Activated T-cell treated with anti-CD3 and anti-CD28 coated beads for 48 hours (primary cell): ENCODE measurements at regions not wholly inside any gene's neighbourhood (a gene's known extent, or its start where the extent isn't known, plus 50 kb on each side); places are given as distances from the start of the nearest gene placed in this dataset.

ENCODE experiments used
- DNase-seq: peaks from one replicate; pipeline ENCODE4 v3.0.0-alpha.2; 2020; ENCODE audit warnings: low read depth

DNA sequence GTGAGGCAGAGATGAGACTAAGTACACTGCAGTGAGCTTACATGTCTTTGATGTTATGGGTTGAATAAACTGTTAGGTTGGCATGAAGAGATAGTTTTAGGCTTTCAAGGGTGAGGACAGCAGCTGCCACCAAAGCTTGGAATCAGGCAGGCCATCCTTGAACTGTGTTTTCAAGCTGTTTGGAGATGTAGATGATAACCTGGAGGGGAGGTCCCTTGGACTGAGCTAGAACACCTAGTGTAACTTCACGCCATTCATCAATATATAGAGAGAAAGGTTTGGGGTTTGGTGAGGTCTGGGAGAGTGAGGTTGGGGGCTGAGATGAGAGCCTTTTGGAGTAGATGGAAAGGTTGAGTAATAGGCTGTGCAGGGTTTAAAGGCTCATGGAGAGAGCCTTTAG lies 2447.0 kb downstream of the TP53TG3F start:
- DNase-seq: no peak

DNA sequence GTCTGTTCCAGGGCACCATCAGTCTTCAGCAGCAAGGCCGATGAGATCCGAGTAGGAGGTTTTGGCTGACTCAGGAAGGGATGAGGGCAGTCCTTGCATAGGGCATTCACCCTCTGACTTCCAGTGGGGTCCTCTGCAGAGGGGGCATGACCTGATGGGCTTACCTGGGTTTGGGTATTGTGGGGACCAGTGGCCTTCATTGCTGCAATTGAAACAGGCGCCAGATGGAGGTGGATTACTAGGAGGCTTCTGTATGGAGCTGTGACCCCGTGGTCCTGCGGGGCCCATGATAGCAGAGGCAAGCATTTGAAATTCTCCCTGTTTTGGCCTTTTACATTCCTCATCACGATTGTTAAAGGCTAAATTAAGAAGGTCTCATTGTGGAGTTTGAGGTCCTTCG lies 2448.7 kb downstream of the TP53TG3F start:
- DNase-seq: no peak

DNA sequence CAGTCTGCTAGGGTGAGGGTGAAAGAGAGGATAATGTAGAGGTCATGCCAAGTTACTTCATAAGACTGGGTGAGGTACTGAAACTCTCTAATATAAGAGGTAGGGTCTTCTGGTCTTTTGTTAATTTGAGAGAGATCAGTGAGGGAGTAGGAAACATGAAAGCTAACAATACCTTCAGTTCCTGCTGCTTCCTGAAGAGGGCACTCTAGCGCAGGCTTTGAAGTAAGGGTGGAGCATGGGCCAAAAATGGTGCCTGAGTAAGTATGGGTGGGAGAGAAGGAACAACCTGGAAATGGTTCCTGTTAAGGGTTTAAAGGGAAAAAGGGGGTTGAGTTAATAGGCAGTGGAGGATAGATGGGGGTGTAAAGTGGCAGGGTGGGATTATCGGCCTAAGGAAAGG lies 2449.5 kb downstream of the TP53TG3F start:
- no peak for DNase-seq

DNA sequence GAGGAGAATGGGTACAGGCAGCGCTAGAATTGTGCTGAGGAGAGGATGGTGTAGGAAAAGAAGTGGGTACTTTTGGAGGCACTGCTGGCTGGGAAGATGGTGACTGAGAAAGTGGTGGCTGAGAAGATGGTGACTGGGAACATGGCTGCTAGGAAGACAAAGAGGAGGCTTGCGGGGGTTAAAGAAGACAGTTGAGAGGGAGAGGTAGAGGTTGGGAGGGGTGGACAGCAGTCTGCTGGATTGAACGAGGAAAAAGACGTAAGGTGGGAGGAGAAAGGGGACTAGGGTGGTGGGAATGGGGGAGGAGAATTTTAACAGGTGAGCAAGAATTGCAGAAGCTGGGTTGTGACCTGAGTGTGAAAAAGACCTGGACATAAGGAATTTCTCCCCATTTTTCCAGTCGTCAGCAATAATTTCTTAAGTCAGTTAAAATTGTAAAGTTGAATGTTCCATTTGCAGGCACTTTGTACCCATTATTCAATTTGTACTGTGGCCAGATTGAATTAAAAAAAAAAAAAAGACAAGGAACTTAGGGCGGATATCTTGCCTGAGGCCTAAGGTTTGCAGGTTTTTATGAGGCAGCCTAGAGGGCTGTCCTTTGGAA lies 2450.0 kb downstream of the TP53TG3F start:
- DNase-seq: no peak

DNA sequence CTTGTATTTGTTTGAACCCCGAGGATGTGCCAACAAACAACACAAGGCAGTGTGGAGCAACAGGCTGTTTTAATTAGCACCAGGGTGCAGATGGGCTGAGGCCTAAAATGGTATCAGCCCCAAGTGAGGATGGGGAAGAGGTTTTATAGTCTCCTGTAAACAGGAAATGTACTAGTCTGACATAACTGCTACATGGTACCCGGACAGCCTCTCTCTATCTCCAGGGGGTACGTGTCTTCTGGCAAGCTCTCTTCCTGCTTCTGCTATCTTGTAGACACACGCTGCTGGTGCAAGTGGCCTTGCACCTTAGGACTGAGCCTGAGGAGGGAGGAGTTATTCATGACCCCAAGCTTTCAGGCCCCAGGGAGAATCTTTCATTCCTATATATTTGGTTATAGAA lies 2451.0 kb downstream of the TP53TG3F start:
- DNase-seq: no peak

DNA sequence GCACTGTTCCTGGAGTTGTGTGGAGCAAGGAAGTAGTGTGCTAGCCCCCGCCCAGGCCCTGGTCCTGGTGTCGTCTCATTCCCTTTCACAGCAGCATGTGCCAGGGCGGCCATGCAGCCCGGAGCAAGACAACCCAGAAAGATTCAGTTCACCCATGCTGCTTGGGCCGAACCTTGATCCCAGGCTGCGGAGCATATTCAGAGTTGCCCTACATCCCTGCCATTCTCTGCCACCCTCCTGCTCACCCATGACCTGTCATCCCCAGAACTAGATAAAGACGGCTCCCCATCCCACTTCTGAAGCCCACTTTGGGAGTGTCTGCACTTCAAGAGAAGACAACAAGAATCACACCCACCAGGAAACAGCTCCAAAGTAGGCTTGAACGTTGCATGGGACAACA lies 2452.5 kb downstream of the TP53TG3F start:
- DNase-seq: no peak

DNA sequence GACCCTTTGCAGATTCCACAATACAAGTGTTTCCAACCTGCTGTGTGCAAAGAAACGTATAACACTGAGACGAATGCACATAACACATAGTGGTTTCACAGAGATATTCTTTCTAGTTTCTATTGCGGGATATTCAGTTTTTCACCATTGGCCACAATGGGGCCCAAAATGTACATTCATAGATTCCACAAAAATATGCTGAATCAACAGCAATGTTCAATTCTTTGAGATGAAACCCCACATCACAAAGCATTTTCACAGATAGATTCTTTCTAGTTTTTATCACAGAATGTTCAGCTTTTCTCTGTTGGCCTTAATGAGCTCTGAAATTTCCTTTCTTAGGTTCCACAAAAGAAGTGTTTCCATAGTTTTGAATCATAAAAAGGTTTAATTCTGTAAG lies 2472.3 kb downstream of the TP53TG3F start:
- DNase-seq: no peak
